HepG2 (cell line): ENCODE measurements at regions not wholly inside any gene's neighbourhood (a gene's known extent, or its start where the extent isn't known, plus 50 kb on each side); places are given as distances from the start of the nearest gene placed in this dataset.
"Not testable (repeated sequence)": the region's sequence is repeated elsewhere in the genome, so short reads cannot be mapped to it uniquely, and the experiment has no call there.

ENCODE experiments used
- ATAC-seq: fragments of 200-7000 bp; cut with Tn5 transposase; 3 replicates; pipeline ENCODE4 v1.9.1; 2020; ENCODE audit warnings: mild to moderate bottlenecking, moderate library complexity
- BruUV-seq: library from RNA; stranded (reverse); fragments of 400-500 nt; replicated peaks from 2 replicates; lab custom pipeline; 2021; lab: Mats Ljungman, UMichigan
- CTCF ChIA-PET: fragments of 300-600 bp; formaldehyde crosslinking; extraction: SDS; loops from one replicate; lab custom pipeline; 2021; ENCODE audit warnings: low total read pairs, inconsistent platforms, low intra/inter-chr PET ratio; lab: Yijun Ruan, JAX
- POLR2A ChIA-PET: fragments of 350-600 bp; sonication (Branson Sonifier 250); formaldehyde crosslinking; loops from one replicate; lab custom pipeline; 2020; ENCODE audit warnings: antibody characterized with exemption, inconsistent platforms; lab: Yijun Ruan, JAX
- DNase-seq: peaks from one replicate; pipeline ENCODE4 v3.0.0-alpha.2; 2015; ENCODE audit warnings: low spot score
- FAIRE-seq: peaks from 3 replicates; lab custom pipeline; 2011; peaks lifted over from hg19 to GRCh38; lab: Jason Lieb, UNC
- H2AFZ ChIP-seq: one replicate; pipeline ENCODE4 v1.6.1; 2011; ENCODE audit warnings: low read length, inconsistent platforms
- H3K27ac ChIP-seq: fragments of 300-600 bp; 3 replicates; pipeline ENCODE4 v1.8.0; 2011; ENCODE audit warnings: mixed run types, mild to moderate bottlenecking, mixed read lengths, low read length, inconsistent platforms; ENCODE audit not compliant: insufficient read depth; ENCODE audit errors: extremely low read length
- H3K27me3 ChIP-seq, 2 experiments: fragments of 200-600 bp in 1 of 2; 2 replicates in 1 of 2; 3 replicates in 1 of 2; pipeline versions ENCODE4 v1.6.0 to v1.8.0; 2011; ENCODE audit warnings: low read length in 2 of 2, mild to moderate bottlenecking in 2 of 2, moderate library complexity in 2 of 2, inconsistent platforms in 1 of 2; ENCODE audit not compliant: insufficient read depth in 2 of 2, control insufficient read depth in 1 of 2
- H3K36me3 ChIP-seq, 2 experiments: fragments of 200-600 bp in 1 of 2; replicated peaks in 1 of 2; 2 replicates in 1 of 2; 3 replicates in 1 of 2; pipeline versions ENCODE4 v1.5.1 to v1.8.0; 2011; ENCODE audit warnings: low read length in 2 of 2, inconsistent platforms in 1 of 2; ENCODE audit not compliant: insufficient read depth in 2 of 2, control insufficient read depth in 1 of 2
- H3K4me1 ChIP-seq: 2 replicates; pipeline ENCODE4 v1.5.1; 2012; ENCODE audit warnings: low read length, inconsistent platforms; ENCODE audit not compliant: insufficient read depth
- H3K4me2 ChIP-seq: 2 replicates; pipeline ENCODE4 v1.6.0; 2011; ENCODE audit warnings: low read depth, low read length, inconsistent platforms
- H3K4me3 ChIP-seq, 3 experiments: fragments of 200-600 bp in 1 of 3; sonication (generic), shearing (Covaris generic) in 1 of 3; replicated peaks in 1 of 3; 2 replicates each; pipeline ENCODE4 v1.5.1; 2011 to 2016; ENCODE audit warnings: low read length in 3 of 3, inconsistent platforms in 2 of 3, low read depth in 2 of 3, mild to moderate bottlenecking in 2 of 3, control low read depth in 1 of 3, mixed read lengths in 1 of 3; ENCODE audit not compliant: insufficient read depth in 1 of 3
- H3K79me2 ChIP-seq: one replicate; pipeline ENCODE4 v1.6.1; 2011; ENCODE audit warnings: low read length, inconsistent platforms; ENCODE audit not compliant: insufficient read depth
- H3K9ac ChIP-seq: 2 replicates; pipeline ENCODE4 v1.6.0; 2011; ENCODE audit warnings: mild to moderate bottlenecking, low read depth, low read length, inconsistent platforms; ENCODE audit not compliant: insufficient read depth
- H3K9me3 ChIP-seq: 2 replicates; pipeline ENCODE4 v1.5.1; 2012; ENCODE audit warnings: mild to moderate bottlenecking, low read length
- H4K20me1 ChIP-seq: 2 replicates; pipeline ENCODE4 v1.6.0; 2011; ENCODE audit warnings: inconsistent platforms, mild to moderate bottlenecking, low read length, moderate library complexity; ENCODE audit not compliant: insufficient read depth
- WGBS: methylation state at CpG from one replicate; pipeline ENCODE4 v1.1.6; 2017; ENCODE audit warnings: low lambda C conversion rate; 5-methylcytosine and 5-hydroxymethylcytosine counted together
- in situ Hi-C: cut with HindIII; loops from 2 replicates; pipeline ENCODE4 v1.10.0; 2017; ENCODE audit warnings: low pct_unique_long_range_greater_than_20kb; ENCODE audit not compliant: extremely low pct_ligation_motif_present
- intact Hi-C: fragments of 100-400 bp; cut with micrococcal nuclease; formaldehyde crosslinking; loops from one replicate; pipeline ENCODE4 v1.10.0; 2022; ENCODE audit not compliant: unreplicated experiment

GRCh38 chr7:39765833-39766232 lies 142.5 kb downstream of the RALA start:
- intact Hi-C loops, H3K9ac ChIP-seq, H3K4me3 ChIP-seq, H3K79me2 ChIP-seq, H3K36me3 ChIP-seq, ATAC-seq, H3K4me1 ChIP-seq, CTCF ChIA-PET, BruUV-seq, H4K20me1 ChIP-seq, POLR2A ChIA-PET, H3K27me3 ChIP-seq, H3K4me2 ChIP-seq, DNase-seq, H2AFZ ChIP-seq, H3K9me3 ChIP-seq, FAIRE-seq, in situ Hi-C loops, H3K27ac ChIP-seq: not testable (repeated sequence)
- WGBS = 47% methylated on average over 4 of the region's 4 CpGs

- H4K20me1 ChIP-seq, in situ Hi-C loops: not testable (repeated sequence)
- 69% methylated on average over 4 of the region's 4 CpGs for WGBS
These were observed 145.1 kb downstream of the RALA start for GRCh38 chr7:39768439-39768838.

DNA sequence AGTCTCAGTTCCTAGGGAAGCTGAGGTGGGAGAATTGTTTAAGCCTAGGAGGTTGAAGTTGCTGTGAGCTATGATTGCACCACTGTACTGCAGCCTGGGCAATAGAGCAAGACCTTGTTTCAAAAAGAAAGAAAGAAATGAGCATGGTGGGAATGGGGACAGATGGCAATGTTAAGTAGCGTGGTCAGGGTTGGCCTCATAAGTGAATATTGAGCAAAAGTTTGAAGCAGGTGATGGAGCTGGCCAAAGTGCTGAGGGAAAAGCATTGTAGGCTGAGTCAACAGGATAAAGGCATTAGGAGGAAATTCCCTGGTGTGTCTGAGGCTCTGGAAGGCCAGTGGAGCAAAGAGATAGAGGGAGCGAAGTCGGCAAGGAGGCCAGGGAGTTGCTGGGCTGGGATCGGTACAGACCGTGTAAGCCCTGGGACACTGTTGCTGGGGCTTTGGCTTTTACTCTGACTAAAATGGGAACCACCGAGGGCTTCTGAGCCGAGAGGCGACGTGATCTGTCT lies 151.0 kb downstream of the RALA start:
- H3K27me3 ChIP-seq, H3K4me2 ChIP-seq, H3K4me1 ChIP-seq, POLR2A ChIA-PET, intact Hi-C loops, H2AFZ ChIP-seq, H4K20me1 ChIP-seq, CTCF ChIA-PET, H3K9me3 ChIP-seq, FAIRE-seq, H3K36me3 ChIP-seq, in situ Hi-C loops, H3K4me3 ChIP-seq, BruUV-seq, H3K9ac ChIP-seq, H3K27ac ChIP-seq, H3K79me2 ChIP-seq, ATAC-seq, DNase-seq: not testable (repeated sequence)
- WGBS = 77% methylated on average over 9 of the region's 9 CpGs

More at GRCh38 chr7:39768439-39768838, 145.1 kb downstream of the RALA start:
- H3K4me3 ChIP-seq, DNase-seq, FAIRE-seq, CTCF ChIA-PET, intact Hi-C loops, H3K9ac ChIP-seq, H3K4me2 ChIP-seq, H3K79me2 ChIP-seq, BruUV-seq, H3K27ac ChIP-seq, H3K36me3 ChIP-seq, H3K4me1 ChIP-seq, ATAC-seq, H3K9me3 ChIP-seq, H3K27me3 ChIP-seq, H2AFZ ChIP-seq, POLR2A ChIA-PET: not testable (repeated sequence)

DNA sequence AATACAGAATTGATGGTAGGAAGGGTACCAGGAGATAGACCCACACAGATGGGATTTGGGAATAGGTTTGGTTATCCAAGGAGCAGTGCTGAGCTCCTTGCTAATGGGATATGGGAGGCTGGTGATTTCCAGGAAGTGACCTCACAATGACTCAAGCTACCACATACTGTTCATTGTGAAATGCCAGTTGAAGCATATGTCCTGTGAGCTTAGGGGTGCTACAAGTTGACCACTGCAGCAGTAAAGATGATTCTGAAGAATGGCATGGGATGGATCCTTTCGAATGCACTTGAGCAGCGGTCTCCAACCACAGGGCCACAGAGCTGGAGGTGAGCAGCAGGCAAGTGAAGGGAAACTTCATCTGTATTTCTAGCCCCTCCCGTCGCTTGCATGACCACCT lies 158.2 kb downstream of the RALA start:
- H3K9ac ChIP-seq, intact Hi-C loops, CTCF ChIA-PET, H2AFZ ChIP-seq, H4K20me1 ChIP-seq, BruUV-seq, in situ Hi-C loops, DNase-seq, H3K79me2 ChIP-seq, H3K9me3 ChIP-seq, H3K27me3 ChIP-seq, FAIRE-seq, POLR2A ChIA-PET, H3K4me1 ChIP-seq, H3K27ac ChIP-seq, H3K4me3 ChIP-seq, H3K4me2 ChIP-seq, H3K36me3 ChIP-seq, ATAC-seq: not testable (repeated sequence)
- 100% methylated on average over 1 of the region's 4 CpGs for WGBS
